Fibroblast of lung (primary cell): ENCODE measurements at regions not wholly inside any gene's neighbourhood (a gene's known extent, or its start where the extent isn't known, plus 50 kb on each side); places are given as distances from the start of the nearest gene placed in this dataset.
"Not testable (repeated sequence)": the region's sequence is repeated elsewhere in the genome, so short reads cannot be mapped to it uniquely, and the experiment has no call there.

Experiments used
- DNase-seq, 2 donors: peaks; one replicate each; pipeline versions ENCODE4 v3.0.0 to v3.0.0-alpha.2; 2010; ENCODE audit warnings: low read depth in 2 of 2
- H2AFZ ChIP-seq: 2 replicates; pipeline ENCODE4 v1.5.1; 2012; ENCODE audit warnings: low read length, control low read depth, inconsistent platforms
- H3K27ac ChIP-seq: 2 replicates; pipeline ENCODE4 v1.5.1; 2011; ENCODE audit warnings: low read length, control low read depth; ENCODE audit not compliant: insufficient read depth
- H3K27me3 ChIP-seq: 2 replicates; pipeline ENCODE4 v1.5.1; 2011; ENCODE audit warnings: mild to moderate bottlenecking, low read length; ENCODE audit not compliant: control insufficient read depth, insufficient read depth
- H3K36me3 ChIP-seq: 2 replicates; pipeline ENCODE4 v1.5.1; 2011; ENCODE audit warnings: low read length; ENCODE audit not compliant: control insufficient read depth, insufficient read depth
- H3K4me1 ChIP-seq: 2 replicates; pipeline ENCODE4 v1.5.1; 2011; ENCODE audit warnings: low read length; ENCODE audit not compliant: control insufficient read depth, insufficient read depth; ENCODE audit errors: extremely low read depth
- H3K4me2 ChIP-seq: 2 replicates; pipeline ENCODE4 v1.5.1; 2011; ENCODE audit warnings: low read length, control low read depth; ENCODE audit not compliant: insufficient read depth; ENCODE audit errors: extremely low read depth
- H3K4me3 ChIP-seq, 4 experiments: fragments of 200-600 bp in 1 of 4; sonication (generic) in 1 of 4; replicated peaks in 1 of 4; 2 replicates each; pipeline ENCODE4 v1.5.1; 2011 to 2016; ENCODE audit warnings: low read length in 4 of 4, low read depth in 3 of 4, mild to moderate bottlenecking in 3 of 4, control low read depth in 2 of 4, inconsistent platforms in 1 of 4, mixed read lengths in 1 of 4; ENCODE audit not compliant: insufficient read depth in 1 of 4; ENCODE audit errors: control extremely low read depth in 1 of 4
- H3K79me2 ChIP-seq: 2 replicates; pipeline ENCODE4 v1.5.1; 2012; ENCODE audit warnings: mild to moderate bottlenecking, low read length, inconsistent platforms; ENCODE audit not compliant: control insufficient read depth, insufficient read depth
- H3K9ac ChIP-seq: 2 replicates; pipeline ENCODE4 v1.5.1; 2011; ENCODE audit warnings: mild to moderate bottlenecking, low read length, control low read depth; ENCODE audit not compliant: insufficient read depth
- H3K9me3 ChIP-seq: 2 replicates; pipeline ENCODE4 v1.5.1; 2012; ENCODE audit warnings: low read depth, low read length; ENCODE audit not compliant: control insufficient read depth, insufficient read depth
- H4K20me1 ChIP-seq: 2 replicates; pipeline ENCODE4 v1.5.1; 2011; ENCODE audit warnings: low read length; ENCODE audit not compliant: control insufficient read depth, insufficient read depth; ENCODE audit errors: extremely low read depth
- EZH2 ChIP-seq: IDR thresholded peaks from 2 replicates; pipeline ENCODE4 v1.5.1; 2012; ENCODE audit warnings: low read length, control low read depth, mild to moderate bottlenecking; ENCODE audit errors: missing control alignments
- TF ChIP-seq, protein P1 (sequence below), 2 donors: IDR thresholded peaks in 1 of 2; conservative IDR thresholded peaks in 1 of 2; 1 replicate in 1 of 2; 2 replicates in 1 of 2; pipeline ENCODE4 v1.5.1; 2011 to 2012; ENCODE audit warnings: low read length in 2 of 2, control low read depth in 1 of 2, inconsistent platforms in 1 of 2, low read depth in 1 of 2, mild to moderate bottlenecking in 1 of 2

DNA sequence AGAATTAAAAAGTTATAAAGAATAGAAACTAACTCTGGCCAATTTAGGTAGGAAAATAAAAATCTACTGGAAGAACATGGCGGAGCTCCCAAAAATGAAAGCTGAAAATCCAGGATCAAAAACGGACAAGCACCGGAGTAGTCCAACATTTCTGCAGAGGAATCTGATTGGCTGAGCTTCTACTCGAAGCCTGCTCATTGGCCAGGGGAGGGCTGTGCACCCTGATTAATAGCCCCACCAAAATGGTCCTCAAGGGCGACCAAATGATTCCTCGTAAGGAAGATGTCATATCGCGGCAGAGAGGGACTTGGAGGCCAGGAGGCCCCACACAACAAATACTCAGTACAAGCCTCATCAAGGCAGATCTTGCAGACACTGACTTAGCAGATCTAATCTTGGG, 900.7 kb downstream of the UQCRFS1 start:
- Histone ChIP-seq H3K9ac (no peak overlapping the region), H3K4me3 (no peak overlapping the region), H3K36me3 (no peaks in the 10 kb centered on the region), H3K4me1 (no peaks in the 10 kb centered on the region), H3K27ac (no peak overlapping the region), H3K9me3 (no peaks in the 10 kb centered on the region), H3K4me2 (no peak overlapping the region), H3K79me2 (no peaks in the 10 kb centered on the region), H3K27me3 (no peaks in the 10 kb centered on the region), H4K20me1 (no peaks in the 10 kb centered on the region), H2AFZ (no peak overlapping the region)
- no peak for DNase-seq
- TF ChIP-seq, protein P1, sequence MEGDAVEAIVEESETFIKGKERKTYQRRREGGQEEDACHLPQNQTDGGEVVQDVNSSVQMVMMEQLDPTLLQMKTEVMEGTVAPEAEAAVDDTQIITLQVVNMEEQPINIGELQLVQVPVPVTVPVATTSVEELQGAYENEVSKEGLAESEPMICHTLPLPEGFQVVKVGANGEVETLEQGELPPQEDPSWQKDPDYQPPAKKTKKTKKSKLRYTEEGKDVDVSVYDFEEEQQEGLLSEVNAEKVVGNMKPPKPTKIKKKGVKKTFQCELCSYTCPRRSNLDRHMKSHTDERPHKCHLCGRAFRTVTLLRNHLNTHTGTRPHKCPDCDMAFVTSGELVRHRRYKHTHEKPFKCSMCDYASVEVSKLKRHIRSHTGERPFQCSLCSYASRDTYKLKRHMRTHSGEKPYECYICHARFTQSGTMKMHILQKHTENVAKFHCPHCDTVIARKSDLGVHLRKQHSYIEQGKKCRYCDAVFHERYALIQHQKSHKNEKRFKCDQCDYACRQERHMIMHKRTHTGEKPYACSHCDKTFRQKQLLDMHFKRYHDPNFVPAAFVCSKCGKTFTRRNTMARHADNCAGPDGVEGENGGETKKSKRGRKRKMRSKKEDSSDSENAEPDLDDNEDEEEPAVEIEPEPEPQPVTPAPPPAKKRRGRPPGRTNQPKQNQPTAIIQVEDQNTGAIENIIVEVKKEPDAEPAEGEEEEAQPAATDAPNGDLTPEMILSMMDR (conservative IDR thresholded peaks at IDR 0.05 in 1 of 2, IDR thresholded peaks at IDR 0.05 in 1 of 2; ENCODE audit: low read depth in 1 of 2, low read length in 2 of 2), result no peak
- TF ChIP-seq EZH2, result no peak

DNA sequence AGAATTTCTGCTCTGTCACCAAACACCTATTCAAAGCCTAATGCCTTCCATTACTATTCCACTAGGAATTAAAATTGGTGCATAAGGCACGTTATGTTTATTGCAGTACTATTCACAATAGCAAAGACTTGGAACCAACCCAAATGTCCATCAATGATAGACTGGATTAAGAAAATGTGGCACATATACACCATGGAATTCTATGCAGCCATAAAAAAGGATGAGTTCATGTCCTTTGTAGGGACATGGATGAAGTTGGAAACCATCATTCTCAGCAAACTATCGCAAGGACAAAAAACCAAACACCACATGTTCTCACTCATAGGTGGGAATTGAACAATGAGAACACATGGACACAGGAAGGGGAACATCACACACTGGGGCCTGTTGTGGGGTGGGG, 902.1 kb downstream of the UQCRFS1 start:
- H3K27me3 ChIP-seq, DNase-seq, H3K36me3 ChIP-seq, H3K4me1 ChIP-seq, H2AFZ ChIP-seq, H3K9me3 ChIP-seq, H3K27ac ChIP-seq, H3K4me3 ChIP-seq, H3K4me2 ChIP-seq, H3K9ac ChIP-seq, H3K79me2 ChIP-seq, H4K20me1 ChIP-seq: not testable (repeated sequence)

DNA sequence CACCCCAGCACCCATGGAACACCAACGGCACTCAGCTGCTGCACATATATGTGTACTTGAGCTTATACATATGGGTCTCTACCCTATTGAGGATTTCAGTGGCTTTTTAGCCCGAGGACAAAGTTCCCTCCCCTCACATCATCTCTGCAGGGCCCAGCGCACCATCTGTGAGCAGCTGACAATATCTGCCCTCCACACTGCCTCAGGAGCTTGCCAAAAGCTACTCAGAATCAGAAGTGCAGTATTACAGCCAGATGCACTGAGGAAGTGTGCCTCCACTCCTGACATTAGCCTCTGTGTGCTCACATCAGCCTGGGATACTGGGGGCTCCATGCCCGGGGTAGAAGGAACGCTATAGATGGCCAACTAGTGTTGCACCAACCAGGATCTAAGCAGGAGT, 903.9 kb downstream of the UQCRFS1 start:
- TF ChIP-seq, protein P1 (conservative IDR thresholded peaks at IDR 0.05 in 1 of 2, IDR thresholded peaks at IDR 0.05 in 1 of 2; ENCODE audit: low read depth in 1 of 2, low read length in 2 of 2), result no peak
- TF ChIP-seq EZH2, result no peak
- H3K9me3 ChIP-seq, result no peaks in the 10 kb centered on the region
- no peaks in the 10 kb centered on the region for H4K20me1 ChIP-seq
- H2AFZ ChIP-seq, result no peak overlapping the region
- no peak for DNase-seq
- H3K27ac ChIP-seq, result no peak overlapping the region
- H3K27me3 ChIP-seq, result no peaks in the 10 kb centered on the region
- H3K9ac ChIP-seq, result no peak overlapping the region
- no peak overlapping the region for H3K4me2 ChIP-seq
- no peaks in the 10 kb centered on the region for H3K79me2 ChIP-seq
- no peaks in the 10 kb centered on the region for H3K36me3 ChIP-seq
- H3K4me3 ChIP-seq, result no peak overlapping the region
- no peaks in the 10 kb centered on the region for H3K4me1 ChIP-seq

DNA sequence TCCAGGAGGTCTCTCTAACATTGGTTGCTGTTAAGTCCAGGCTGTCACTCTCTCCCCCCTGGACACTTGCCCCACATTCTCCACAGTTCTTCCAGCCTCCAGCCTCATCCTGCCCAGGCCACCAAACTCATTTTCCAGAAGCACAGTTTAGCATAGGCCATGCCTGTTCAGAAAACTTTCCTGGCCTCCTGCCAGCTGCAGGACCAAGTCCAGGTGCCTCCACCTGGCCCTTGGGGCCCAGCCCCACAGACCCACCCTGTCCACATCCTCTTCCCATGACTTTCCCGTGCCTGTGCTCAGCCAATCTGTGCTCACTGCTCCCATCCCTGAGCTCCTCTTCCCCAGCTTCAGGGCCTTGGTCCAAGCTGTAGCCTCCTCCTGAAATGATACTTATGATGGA, 905.0 kb downstream of the UQCRFS1 start:
- H3K9ac ChIP-seq, result no peak overlapping the region
- no peak overlapping the region for H3K27ac ChIP-seq
- H2AFZ ChIP-seq, result no peak overlapping the region
- DNase-seq, result no peak
- H3K4me1 ChIP-seq, result no peaks in the 10 kb centered on the region
- H3K27me3 ChIP-seq, result no peaks in the 10 kb centered on the region
- no peaks in the 10 kb centered on the region for H4K20me1 ChIP-seq
- H3K36me3 ChIP-seq, result no peaks in the 10 kb centered on the region
- no peak overlapping the region for H3K4me2 ChIP-seq
- no peak for TF ChIP-seq EZH2
- TF ChIP-seq, protein P1 (conservative IDR thresholded peaks at IDR 0.05 in 1 of 2, IDR thresholded peaks at IDR 0.05 in 1 of 2; ENCODE audit: low read depth in 1 of 2, low read length in 2 of 2), result no peak
- no peak overlapping the region for H3K4me3 ChIP-seq
- no peaks in the 10 kb centered on the region for H3K79me2 ChIP-seq
- H3K9me3 ChIP-seq, result no peaks in the 10 kb centered on the region
